ENCODE measurements at regions not wholly inside any gene's neighbourhood (a gene's known extent, or its start where the extent isn't known, plus 50 kb on each side); places are given as distances from the start of the nearest gene placed in this dataset.

DNA sequence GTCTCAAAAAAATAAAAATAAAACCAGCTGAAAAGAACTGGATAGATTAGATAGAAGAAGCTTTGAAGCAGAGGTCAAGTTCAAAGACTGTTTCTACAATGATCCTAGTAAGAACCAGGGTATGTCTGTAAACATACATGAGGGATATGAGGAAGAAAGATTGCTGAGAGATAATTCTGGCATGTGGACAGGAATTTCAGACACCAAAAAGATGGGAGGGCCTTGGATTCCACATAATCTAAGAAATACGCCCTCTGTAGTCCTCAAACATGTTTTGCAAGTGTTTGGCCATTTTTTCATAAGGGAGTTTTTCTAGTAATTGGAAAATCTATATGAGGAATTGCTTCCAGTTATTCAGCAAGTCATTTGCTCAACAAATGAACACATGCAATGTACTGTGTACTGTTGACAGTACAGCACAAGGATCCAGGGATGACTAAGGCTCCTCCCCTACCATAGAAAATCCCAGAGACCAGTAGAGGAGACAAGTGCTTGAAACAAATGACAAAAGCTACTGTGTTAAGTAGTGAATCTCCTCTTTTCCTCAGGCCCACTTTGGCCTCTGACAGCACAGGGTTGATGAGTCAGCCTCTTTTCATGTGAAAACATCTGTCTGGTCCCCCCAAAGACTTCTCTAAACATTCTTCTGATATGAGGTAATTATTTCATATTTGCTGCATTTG lies 795.9 kb downstream of the MAFB start:
- DNase-seq, result no peak

- no peak for DNase-seq
Observed at GRCh38 chr20:39890697-39891096, 798.3 kb downstream of the MAFB start.

GRCh38 chr20:39888310-39888709 lies 800.7 kb downstream of the MAFB start:
- DNase-seq, result no peak

- no peak for DNase-seq
Observed at GRCh38 chr20:39886650-39887190, 802.3 kb downstream of the MAFB start.

DNA sequence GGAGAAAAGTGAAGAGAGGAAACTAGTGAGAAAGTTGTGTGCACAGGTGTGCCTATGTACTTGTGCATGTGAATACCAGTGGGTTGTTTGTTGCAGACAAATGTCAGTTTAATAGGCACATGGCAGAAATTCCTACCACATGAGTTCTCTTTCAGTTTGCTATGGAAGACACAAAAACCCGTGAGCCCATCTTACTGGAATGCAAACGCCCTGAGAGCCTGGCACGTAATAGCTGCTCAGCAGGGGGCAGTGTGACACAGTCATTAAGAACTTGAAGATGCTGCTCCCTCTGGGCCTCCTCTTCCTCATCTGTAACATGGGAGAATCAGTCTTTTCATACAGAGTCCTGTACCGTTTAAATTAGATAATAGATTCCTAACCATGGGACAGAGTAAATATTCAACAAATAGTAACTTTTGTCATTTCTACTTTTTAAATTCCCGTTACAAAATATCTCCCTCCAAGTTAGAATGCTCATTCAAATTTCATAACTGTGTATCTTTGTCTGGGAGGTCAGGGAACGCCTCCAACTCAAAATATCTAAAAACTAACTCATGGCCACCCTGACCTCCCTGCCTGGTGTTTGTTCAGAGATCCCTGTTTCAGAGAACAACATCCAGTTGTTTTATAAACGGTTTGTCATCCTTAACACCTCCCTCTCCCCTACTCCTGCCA lies 802.9 kb downstream of the MAFB start:
- DNase-seq, result no peak

DNA sequence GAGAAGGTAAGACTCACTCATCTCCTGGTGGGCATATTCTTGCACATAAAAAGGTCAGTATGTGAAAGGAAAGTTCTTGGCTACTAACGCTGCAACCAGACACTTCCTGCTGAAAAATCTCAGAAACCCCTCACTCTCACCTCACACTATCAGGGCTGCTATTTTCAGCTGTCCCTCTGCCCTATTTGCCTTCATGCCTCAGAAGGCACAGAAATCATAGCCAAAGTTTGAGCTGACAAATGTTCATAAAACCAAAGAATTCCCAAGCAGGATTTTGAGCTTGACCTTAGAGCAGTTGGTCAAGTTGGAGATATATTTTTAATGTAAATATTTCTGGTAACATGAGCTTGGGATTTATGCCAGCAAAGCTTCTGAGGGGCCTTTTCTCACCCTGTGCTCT lies 806.2 kb downstream of the MAFB start:
- no peak for DNase-seq

DNA sequence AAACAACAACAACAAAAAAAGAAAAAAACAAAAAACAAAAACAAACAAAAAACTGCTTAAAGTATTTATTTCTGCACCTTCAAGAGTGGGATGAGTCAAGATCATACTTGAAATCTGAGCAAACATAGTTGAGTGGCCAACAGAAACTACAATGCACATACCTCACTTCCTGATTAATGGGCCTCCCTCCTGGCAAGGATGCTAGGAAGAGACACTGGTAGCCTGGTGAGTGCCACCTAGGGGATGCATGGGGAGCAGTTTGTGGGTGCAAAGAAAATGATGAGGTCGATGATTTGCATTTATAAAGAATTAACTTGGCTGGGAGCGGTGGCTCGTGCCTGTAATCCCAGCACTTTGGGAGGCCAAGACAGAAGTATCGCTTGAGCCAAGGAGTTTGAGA lies 808.1 kb downstream of the MAFB start:
- DNase-seq, result peak; percentile 35

GRCh38 chr20:39879296-39879695 lies 809.7 kb downstream of the MAFB start:
- no peak for DNase-seq

- no peak for DNase-seq
Observed at GRCh38 chr20:39878809-39879208, 810.2 kb downstream of the MAFB start.

- no peak for DNase-seq
Observed at GRCh38 chr20:39878320-39878719, 810.7 kb downstream of the MAFB start.

- no peak for DNase-seq
Observed at GRCh38 chr20:39877788-39878187, 811.2 kb downstream of the MAFB start.

GRCh38 chr20:39876976-39877635 lies 811.9 kb downstream of the MAFB start:
- peak; percentile 85 for DNase-seq

- no peak for DNase-seq
Observed at GRCh38 chr20:39875492-39876110, 813.4 kb downstream of the MAFB start.

DNA sequence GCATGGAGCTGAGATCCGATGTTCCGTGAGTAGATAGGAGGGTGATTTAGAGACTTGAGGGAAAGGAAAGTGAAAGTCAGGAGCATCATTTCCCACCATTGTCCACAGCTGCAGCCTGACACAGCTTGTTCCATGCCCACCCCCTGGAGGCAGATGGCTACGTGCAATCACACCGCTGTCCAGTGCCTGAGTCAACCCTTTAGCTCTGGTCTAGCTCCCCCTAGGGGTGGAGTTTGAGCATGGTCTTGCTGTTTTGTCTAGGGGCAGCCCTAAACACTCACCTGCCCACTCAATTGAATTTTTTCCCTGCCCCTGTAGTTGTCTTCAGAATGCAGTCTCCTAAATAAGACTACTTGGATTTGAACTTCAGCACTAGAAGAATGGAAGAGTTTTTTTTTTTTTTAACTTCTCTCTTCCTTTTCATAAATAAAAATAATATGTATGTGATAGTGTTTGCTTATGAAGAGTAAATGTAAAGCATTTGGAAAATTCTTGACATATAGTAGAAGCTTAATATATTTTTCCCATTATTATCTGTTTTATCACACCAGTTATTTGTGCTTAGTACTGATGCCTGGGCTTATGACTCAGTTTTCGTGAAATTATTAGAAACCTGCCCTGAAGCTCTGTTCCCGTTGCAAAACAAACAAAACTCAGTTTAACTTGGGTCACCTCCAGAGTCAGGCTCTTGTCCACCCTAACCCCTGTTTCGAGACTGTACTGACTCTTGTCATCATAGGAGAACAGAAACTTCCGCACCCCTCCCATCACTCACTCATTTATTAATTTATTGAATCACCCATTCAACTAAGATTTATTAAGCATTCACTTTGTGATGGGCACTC lies 814.8 kb downstream of the MAFB start:
- peak; percentile 79 for DNase-seq

DNA sequence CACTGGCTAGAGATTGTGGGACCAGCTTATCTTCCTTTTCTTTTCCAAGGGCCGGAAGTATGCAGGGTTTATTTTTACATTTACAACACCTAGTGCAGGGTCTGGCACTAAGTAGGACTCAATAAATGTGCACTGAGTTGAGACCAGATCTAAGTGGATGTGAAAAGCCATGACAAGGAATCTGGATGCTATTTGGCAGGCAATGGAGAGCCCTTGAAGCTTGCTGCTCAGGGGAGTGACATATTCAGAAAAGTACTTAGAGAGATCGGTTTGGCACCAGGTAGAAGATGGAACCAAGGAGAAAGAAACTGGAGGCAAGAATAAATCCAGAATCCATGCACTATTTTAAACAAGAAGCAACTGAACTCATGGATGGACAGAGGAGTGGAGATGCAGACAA lies 815.8 kb downstream of the MAFB start:
- no peak for DNase-seq

DNA sequence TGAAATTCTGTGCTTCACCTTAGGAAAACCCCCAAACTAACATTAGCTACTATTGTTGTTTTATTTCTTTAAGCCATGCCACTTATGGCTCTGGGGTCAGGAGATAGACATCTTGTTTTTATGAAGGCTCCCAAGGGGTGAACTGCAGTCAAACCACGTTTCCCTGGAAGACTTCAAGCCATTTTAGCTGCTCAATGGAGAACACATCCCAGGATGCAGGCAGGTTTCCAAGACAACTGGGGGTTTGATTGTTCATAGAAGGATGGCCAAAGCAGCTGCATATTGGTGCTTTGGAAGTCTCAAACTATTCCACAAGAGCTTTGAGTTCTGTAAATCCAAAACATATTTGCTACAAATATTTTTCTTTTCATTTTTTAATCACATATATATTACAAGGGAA lies 818.0 kb downstream of the MAFB start:
- no peak for DNase-seq

DNA sequence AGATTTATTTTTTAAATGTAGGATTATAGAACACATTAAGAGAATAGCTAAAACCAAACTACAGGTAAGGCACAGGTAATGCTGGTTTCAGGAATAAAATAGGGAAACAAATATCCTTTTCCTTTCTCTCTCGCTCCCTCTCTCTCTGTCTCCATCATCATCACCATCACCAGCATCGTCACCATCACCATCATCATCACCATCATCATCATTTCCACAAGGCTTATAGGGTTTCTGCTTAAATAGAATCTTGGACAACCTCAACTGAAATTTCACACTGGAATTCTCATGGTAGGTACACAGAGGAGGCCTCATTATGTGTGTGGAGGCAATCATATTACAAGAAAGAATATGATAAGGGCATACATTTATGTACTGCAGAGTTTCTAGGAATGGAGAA lies 823.6 kb downstream of the MAFB start:
- no peak for DNase-seq

DNA sequence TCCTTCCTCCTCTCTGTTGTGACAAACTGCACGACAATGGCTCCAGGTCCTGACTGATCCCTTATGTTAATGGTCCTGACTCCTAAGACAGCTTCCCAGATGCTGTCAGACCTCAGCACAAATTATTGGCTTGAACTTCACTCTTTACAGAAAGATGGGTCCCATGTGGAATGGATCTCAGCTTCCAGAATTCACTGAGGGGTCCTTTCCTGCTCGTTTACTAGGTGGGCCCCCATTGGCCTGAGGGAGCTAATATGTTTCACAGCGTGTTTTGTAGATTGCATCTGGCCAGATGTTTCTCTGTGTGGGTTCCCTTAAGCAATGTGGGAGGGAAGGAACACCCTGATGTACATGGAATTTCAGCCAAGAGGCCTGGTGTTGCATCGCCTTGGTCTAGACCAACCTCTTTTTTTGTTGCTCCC lies 826.6 kb downstream of the MAFB start:
- no peak for DNase-seq

DNA sequence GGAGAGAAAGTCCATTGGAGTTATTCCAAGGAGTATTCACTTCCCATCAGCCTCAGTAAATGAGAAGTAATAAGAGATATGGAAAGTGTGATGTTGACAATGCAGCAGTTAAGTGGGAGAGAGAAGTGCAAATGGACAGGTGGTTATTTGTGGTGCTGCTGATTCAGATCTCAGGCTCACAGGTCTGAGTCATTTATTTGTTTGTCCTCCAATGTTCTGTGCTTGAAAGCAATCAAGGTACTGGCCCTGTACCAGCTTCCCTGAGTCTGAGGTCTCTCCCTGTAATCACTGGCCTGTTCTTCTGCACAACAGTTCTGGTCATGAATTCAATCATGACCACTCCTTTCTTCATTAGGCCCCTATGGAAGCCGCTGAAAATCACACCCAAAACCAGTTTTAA lies 827.7 kb downstream of the MAFB start:
- peak; percentile 84 for DNase-seq

DNA sequence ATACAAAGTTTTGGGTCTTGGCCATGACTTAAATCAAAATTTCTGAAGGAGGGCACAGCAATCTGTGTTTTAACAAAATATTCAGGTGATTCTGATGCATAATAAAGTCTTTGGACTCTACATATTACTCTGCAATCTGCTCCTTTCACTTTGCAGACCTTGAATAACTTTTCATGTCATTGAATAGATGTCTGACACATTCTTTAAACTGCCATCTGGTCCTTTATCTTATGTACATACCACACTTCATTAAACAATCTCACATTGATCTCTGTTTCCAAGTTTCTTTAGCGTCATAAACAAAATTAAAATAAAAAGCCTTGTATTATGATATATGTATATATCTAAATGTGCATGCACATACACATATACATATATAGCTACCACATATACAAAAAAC lies 831.2 kb downstream of the MAFB start:
- DNase-seq, result no peak

DNA sequence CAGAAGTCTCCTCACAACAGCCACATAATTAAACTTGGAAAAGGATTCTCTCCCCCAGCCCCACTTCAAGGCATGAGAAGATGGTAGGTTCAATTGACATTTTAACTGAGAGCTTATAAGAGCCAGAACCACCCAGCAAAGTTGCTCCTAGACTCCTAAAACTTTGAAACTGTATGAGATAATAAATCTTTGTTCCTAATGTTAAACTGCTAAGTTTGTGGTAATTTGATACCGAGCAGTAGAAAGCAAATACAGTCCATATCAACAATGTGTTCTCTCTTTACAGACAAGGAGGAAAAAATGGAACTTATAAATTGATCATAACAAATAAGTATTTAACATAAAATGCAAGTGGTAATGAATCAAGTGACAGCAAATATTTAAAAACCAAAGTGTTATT lies 831.8 kb downstream of the MAFB start:
- DNase-seq, result no peak

- no peak for DNase-seq
Observed at GRCh38 chr20:39855799-39856198, 833.2 kb downstream of the MAFB start.

DNA sequence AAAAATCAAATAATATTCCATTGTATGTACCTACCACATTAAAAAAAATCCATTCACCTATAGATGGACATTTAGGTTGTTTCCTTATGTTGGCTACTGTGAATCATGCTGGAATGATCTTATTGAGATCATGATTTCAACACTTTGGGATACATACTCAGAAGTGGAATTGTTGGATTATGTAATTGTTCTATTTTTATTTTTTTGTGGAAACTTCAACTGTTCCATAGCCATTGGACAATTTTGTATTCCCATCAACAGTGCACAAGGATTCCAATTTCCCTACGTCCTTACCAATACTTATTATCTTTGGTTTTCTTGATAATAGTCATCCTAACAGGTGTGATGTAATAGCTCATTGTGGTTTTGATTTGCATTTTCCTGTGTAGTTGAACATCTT lies 834.0 kb downstream of the MAFB start:
- DNase-seq, result no peak

Data from NCI-H510A (cell line).